Keratinocyte (primary cell): ENCODE measurements at regions not wholly inside any gene's neighbourhood (a gene's known extent, or its start where the extent isn't known, plus 50 kb on each side); places are given as distances from the start of the nearest gene placed in this dataset.

Experiments
- DNase-seq: peaks from one replicate; pipeline ENCODE4 v3.0.0-alpha.2; 2011; ENCODE audit warnings: low read depth, missing footprints, low spot score
- FAIRE-seq: peaks from 2 replicates; lab custom pipeline; 2011; peaks lifted over from hg19 to GRCh38; lab: Jason Lieb, UNC
- H2AFZ ChIP-seq: 2 replicates; pipeline ENCODE4 v1.6.0; 2012; ENCODE audit warnings: low read length, control low read depth, inconsistent platforms; ENCODE audit not compliant: control insufficient read depth
- H3K27ac ChIP-seq: 2 replicates; pipeline ENCODE4 v1.5.1; 2011; ENCODE audit warnings: low read length; ENCODE audit not compliant: control insufficient read depth, insufficient read depth
- H3K27me3 ChIP-seq: 3 replicates; pipeline ENCODE4 v1.6.0; 2011; ENCODE audit warnings: low read length; ENCODE audit not compliant: control insufficient read depth, insufficient read depth; ENCODE audit errors: extremely low read depth
- H3K36me3 ChIP-seq, 2 experiments: 2 replicates in 1 of 2; 3 replicates in 1 of 2; pipeline ENCODE4 v1.5.1; 2011; ENCODE audit warnings: low read length in 2 of 2, mild to moderate bottlenecking in 1 of 2; ENCODE audit not compliant: control insufficient read depth in 2 of 2, insufficient read depth in 2 of 2; ENCODE audit errors: extremely low read depth in 1 of 2
- H3K4me1 ChIP-seq: 3 replicates; pipeline ENCODE4 v1.5.1; 2011; ENCODE audit warnings: low read length; ENCODE audit not compliant: control insufficient read depth, insufficient read depth; ENCODE audit errors: extremely low read depth
- H3K4me2 ChIP-seq: 3 replicates; pipeline ENCODE4 v1.6.0; 2011; ENCODE audit warnings: low read depth, low read length; ENCODE audit not compliant: control insufficient read depth, insufficient read depth; ENCODE audit errors: extremely low read depth
- H3K4me3 ChIP-seq, 3 experiments: fragments of 200-600 bp in 1 of 3; sonication (generic) in 1 of 3; 2 replicates in 2 of 3; 3 replicates in 1 of 3; pipeline ENCODE4 v1.5.1; 2011 to 2016; ENCODE audit warnings: low read length in 3 of 3, mild to moderate bottlenecking in 3 of 3, control low read depth in 2 of 3, inconsistent platforms in 1 of 3, low read depth in 1 of 3, mixed read lengths in 1 of 3, mixed run types in 1 of 3, moderate library complexity in 1 of 3; ENCODE audit not compliant: control insufficient read depth in 2 of 3, insufficient read depth in 2 of 3; ENCODE audit errors: extremely low read depth in 1 of 3
- H3K79me2 ChIP-seq: 2 replicates; pipeline ENCODE4 v1.6.0; 2012; ENCODE audit warnings: low read length; ENCODE audit not compliant: control insufficient read depth, insufficient read depth
- H3K9ac ChIP-seq: 3 replicates; pipeline ENCODE4 v1.6.0; 2011; ENCODE audit warnings: low read length; ENCODE audit not compliant: control insufficient read depth, insufficient read depth; ENCODE audit errors: extremely low read depth
- H3K9me1 ChIP-seq: 3 replicates; pipeline ENCODE4 v1.6.0; 2011; ENCODE audit warnings: low read length; ENCODE audit not compliant: control insufficient read depth, insufficient read depth; ENCODE audit errors: extremely low read depth
- H3K9me3 ChIP-seq: 2 replicates; pipeline ENCODE4 v1.5.1; 2012; ENCODE audit warnings: low read depth, low read length; ENCODE audit not compliant: control insufficient read depth
- H4K20me1 ChIP-seq: 3 replicates; pipeline ENCODE4 v1.6.0; 2011; ENCODE audit warnings: low read length; ENCODE audit not compliant: control insufficient read depth, insufficient read depth; ENCODE audit errors: extremely low read depth
- CTCF ChIP-seq, 3 experiments: IDR thresholded peaks in 1 of 3; conservative IDR thresholded peaks in 1 of 3; optimal IDR thresholded peaks in 1 of 3; 2 replicates in 2 of 3; 3 replicates in 1 of 3; pipeline versions ENCODE3 to v1.5.1; 2011; ENCODE audit warnings: low read length in 3 of 3, mild to moderate bottlenecking in 3 of 3, moderate library complexity in 2 of 3, control low read depth in 1 of 3, inconsistent platforms in 1 of 3; ENCODE audit not compliant: insufficient read depth in 2 of 3; ENCODE audit errors: extremely low read depth in 1 of 3
- EZH2 ChIP-seq: IDR thresholded peaks from one replicate; pipeline ENCODE4 v1.6.1; 2012; ENCODE audit warnings: inconsistent platforms, mild to moderate bottlenecking, low read length, moderate library complexity
- dilution Hi-C: fragments of 300-500 bp; cut with MboI; formaldehyde crosslinking; loops from one replicate; pipeline ENCODE4 v1.7.0; 2020; ENCODE audit warnings: low sequenced_read_pairs; ENCODE audit not compliant: extremely low pct_ligation_motif_present

GRCh38 chr18:1618364-1618763 is 713.7 kb downstream of the ADCYAP1 start:
- Histone ChIP-seq H3K27ac (no peak overlapping the region), H3K9me3 (peaks cover 3% of the 10 kb centered on the region), H4K20me1 (no peaks in the 10 kb centered on the region), H3K36me3 (no peaks in the 10 kb centered on the region), H3K9me1 (no peaks in the 10 kb centered on the region), H3K4me2 (no peak overlapping the region), H3K9ac (no peak overlapping the region), H3K4me1 (no peaks in the 10 kb centered on the region), H3K79me2 (no peaks in the 10 kb centered on the region), H3K4me3 (no peak overlapping the region), H2AFZ (no peak overlapping the region), H3K27me3 (no peaks in the 10 kb centered on the region)
- FAIRE-seq (no peak), DNase-seq (no peak)
- TF ChIP-seq CTCF (optimal IDR thresholded peaks at IDR 0.05 in 1 of 3, IDR thresholded peaks at IDR 0.05 in 1 of 3, conservative IDR thresholded peaks at IDR 0.05 in 1 of 3; ENCODE audit: extremely low read depth in 1 of 3, insufficient read depth in 2 of 3, low read length in 3 of 3) (no peak), EZH2 (no peak)
- dilution Hi-C loops = no loop called here

- FAIRE-seq (no peak), DNase-seq (no peak)
- dilution Hi-C loops = no loop called here
- Histone ChIP-seq H3K79me2 (no peaks in the 10 kb centered on the region), H3K4me3 (no peak overlapping the region), H4K20me1 (no peaks in the 10 kb centered on the region), H3K27ac (no peak overlapping the region), H3K9me3 (peaks cover 3% of the 10 kb centered on the region), H3K27me3 (no peaks in the 10 kb centered on the region), H3K4me2 (no peak overlapping the region), H3K36me3 (no peaks in the 10 kb centered on the region), H3K9me1 (no peaks in the 10 kb centered on the region), H3K4me1 (no peaks in the 10 kb centered on the region), H3K9ac (no peak overlapping the region), H2AFZ (no peak overlapping the region)
- TF ChIP-seq EZH2 (no peak), CTCF (optimal IDR thresholded peaks at IDR 0.05 in 1 of 3, IDR thresholded peaks at IDR 0.05 in 1 of 3, conservative IDR thresholded peaks at IDR 0.05 in 1 of 3; ENCODE audit: extremely low read depth in 1 of 3, insufficient read depth in 2 of 3, low read length in 3 of 3) (no peak)
Measured at GRCh38 chr18:1619507-1619906, 714.8 kb downstream of the ADCYAP1 start.
